ENCODE measurements at regions not wholly inside any gene's neighbourhood (a gene's known extent, or its start where the extent isn't known, plus 50 kb on each side); places are given as distances from the start of the nearest gene placed in this dataset.

GRCh38 chr3:117005274-117005673, 295.7 kb downstream of the TUSC7 start:
- TF ChIP-seq, protein P1, sequence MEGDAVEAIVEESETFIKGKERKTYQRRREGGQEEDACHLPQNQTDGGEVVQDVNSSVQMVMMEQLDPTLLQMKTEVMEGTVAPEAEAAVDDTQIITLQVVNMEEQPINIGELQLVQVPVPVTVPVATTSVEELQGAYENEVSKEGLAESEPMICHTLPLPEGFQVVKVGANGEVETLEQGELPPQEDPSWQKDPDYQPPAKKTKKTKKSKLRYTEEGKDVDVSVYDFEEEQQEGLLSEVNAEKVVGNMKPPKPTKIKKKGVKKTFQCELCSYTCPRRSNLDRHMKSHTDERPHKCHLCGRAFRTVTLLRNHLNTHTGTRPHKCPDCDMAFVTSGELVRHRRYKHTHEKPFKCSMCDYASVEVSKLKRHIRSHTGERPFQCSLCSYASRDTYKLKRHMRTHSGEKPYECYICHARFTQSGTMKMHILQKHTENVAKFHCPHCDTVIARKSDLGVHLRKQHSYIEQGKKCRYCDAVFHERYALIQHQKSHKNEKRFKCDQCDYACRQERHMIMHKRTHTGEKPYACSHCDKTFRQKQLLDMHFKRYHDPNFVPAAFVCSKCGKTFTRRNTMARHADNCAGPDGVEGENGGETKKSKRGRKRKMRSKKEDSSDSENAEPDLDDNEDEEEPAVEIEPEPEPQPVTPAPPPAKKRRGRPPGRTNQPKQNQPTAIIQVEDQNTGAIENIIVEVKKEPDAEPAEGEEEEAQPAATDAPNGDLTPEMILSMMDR (IDR thresholded peaks at IDR 0.05): no peak
- TF ChIP-seq POLR2A (IDR thresholded peaks at IDR 0.05): no peak

All from lower leg skin (tissue), 3 donors.